ENCODE measurements at regions not wholly inside any gene's neighbourhood (a gene's known extent, or its start where the extent isn't known, plus 50 kb on each side); places are given as distances from the start of the nearest gene placed in this dataset.

DNA sequence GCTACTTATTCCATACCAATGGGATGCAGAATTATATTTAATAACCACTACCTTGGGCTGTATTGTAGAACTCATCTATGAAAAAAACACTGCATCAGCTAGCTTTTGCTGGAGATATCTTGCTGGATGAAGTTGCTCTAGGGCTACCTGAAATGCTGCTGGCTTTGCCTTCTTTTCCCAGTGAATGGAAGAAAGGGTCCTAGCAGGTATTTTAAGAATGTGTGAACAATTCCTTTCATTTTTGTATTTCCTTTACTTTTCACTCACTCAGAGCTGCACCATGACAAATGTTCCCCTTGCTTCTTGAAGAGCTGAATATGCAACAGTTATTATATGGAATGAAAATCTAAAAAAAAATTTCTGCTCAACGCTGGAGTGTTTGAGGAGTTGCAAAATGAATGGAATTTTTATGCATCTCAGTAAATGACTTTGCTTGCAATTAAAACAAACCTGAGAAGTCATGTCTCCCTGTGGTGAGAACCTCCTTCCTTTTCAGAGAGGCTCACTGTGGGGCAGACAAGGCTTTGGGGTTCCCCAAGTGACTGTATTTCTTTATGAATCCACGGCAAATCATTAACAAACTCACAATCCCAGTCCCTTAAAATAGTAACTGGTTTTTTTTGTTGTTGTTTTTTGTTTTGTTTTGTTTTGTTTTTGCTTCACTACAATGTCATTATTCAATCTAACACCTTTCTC lies 566.8 kb upstream of the KIRREL3 start:
- DNase-seq: no peak

DNA sequence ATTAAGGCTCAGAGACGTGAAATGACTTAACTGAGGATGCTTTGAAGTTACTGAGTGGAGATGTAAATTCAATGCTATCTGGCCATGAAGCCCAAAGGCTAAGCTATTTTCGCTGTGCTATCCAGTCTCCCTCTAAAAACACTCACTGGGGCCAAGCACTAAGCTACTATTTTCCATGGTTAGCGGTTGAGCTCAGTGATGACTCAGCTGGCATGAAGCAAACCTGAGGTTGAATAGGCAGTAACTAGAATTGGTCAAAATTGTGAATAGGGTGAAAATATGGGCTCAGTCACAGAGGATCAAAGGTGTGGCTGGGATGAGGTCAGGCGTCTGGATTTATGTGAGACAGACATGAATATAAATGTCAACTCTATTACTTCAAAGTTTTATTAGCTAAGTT lies 564.2 kb upstream of the KIRREL3 start:
- no peak for DNase-seq

DNA sequence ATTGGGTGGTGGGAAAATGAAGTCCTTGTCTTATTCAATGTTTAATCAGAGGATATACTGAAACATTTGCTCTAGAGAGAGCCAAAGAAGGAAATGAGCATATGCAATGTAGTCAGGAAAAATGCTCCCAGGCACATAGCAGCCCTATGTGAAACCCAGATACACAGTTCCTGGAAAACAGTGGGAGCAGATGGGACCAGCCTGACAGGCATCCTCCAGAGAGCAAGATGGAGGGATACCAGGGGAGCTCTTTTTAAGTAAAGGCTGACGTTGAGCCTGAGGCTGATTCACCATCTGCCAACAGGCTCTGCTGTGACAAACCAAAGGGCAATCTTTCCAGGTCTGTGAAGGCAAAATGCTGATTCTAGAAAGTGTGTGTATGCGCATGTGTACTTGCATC lies 559.4 kb upstream of the KIRREL3 start:
- no peak for DNase-seq

DNA sequence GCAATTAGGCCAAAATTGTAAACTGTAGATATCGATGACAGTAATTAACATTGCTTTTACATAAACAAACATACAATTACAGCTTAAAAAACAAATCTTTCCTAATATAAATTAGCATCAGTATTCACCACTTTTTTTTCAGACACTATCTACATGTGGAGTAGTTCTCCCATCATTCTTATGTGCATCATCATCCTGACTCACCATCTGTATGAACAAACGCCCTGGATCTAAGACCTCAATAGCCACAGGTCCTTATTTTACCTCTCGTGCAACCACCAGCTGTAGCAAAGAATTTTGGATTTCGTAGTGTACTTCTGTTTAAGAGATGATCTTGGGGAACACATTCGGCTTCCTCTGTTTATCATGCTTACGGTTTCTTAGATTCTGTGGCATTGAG lies 551.9 kb upstream of the KIRREL3 start:
- DNase-seq: no peak

DNA sequence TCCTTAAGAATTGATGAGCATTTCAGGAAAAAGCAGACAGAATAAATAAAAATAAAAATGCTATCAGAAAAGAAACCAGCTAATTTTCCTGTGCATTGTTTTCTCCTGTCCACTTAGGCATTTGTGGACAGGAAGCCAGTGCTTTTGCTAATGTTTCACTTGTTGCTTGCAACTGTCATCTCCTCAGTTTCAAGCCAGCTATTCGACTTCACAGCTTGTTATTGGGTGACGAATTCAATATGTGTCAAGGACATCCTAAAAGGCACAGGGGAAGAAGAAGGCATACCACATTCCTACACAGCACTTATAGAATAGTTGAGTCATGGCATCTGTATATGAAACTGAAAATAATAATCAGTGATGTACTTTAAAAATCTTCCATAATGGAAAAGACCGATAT lies 530.6 kb upstream of the KIRREL3 start:
- DNase-seq: no peak

DNA sequence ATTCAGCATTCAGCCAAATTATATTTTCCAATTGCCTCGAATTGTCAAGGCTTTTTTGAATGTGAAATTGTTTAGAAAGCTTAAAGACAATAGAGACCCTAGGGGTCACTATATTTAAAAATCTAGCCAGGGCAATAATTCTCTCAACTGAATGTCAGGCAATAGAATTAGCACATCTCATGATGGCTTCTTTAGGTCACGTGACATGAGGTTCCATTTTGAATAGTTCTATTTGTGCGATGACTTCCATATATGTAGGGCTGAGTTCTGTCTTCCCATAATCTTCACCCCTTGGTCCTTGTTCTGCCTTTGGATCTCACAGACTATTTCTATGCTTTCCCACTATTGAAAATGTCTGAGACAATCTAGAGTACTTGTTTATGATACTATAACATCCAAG lies 527.7 kb upstream of the KIRREL3 start:
- DNase-seq: no peak

DNA sequence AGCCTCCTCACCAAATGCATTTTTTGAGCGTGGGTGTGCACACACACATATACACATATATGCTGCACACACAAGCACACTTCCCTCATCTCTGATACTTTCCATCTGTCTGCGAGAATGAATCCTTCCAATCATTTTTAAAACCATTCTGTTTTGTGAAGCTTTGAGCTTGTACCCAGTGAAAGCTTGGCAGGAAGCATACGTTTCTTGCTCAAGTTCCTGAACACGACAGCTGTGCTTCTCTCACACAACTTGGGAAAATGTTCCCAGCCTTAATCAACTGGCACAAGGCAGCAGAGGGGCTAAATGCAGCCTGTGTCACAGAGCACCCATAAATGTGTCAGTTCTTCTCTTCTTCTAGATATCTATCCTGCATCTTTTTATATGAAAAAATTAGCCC lies 524.0 kb upstream of the KIRREL3 start:
- no peak for DNase-seq

DNA sequence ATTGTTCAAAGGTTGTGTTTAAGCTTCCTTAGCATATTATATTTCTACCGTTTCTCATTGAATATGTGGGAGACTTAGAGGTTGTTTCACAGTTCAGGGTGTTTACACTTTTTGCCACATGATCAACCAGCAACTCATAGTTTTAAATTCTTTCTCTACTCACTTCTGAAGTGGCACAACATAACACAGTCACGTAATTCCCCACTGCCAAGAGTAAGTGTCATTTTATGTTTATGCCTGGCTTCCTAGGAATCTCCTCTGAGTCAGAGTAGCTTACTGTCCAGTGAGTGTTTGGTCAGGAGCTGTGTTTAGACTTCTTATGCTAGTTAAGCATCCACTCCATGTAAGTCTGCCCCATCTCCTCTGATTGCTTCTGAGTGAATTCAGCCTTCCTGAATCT lies 520.8 kb upstream of the KIRREL3 start:
- no peak for DNase-seq

DNA sequence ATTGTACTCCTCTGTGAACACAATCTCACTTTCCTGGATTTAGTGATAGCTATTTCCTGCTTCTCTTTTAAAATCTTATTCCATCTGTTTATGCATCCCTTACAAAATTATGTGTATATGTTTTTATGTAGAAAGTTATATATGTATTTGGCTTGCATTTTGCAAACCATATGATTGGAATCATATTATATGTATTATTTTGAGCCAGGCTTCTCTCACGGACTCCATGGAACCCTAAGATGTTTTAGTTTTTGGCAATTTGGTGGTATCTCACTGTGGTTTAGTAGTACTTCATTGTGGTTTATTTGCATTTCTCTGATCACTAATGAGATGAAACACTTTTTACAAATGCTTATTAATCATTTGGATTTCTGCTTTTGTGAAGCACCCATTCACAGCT lies 507.3 kb upstream of the KIRREL3 start:
- DNase-seq: no peak

DNA sequence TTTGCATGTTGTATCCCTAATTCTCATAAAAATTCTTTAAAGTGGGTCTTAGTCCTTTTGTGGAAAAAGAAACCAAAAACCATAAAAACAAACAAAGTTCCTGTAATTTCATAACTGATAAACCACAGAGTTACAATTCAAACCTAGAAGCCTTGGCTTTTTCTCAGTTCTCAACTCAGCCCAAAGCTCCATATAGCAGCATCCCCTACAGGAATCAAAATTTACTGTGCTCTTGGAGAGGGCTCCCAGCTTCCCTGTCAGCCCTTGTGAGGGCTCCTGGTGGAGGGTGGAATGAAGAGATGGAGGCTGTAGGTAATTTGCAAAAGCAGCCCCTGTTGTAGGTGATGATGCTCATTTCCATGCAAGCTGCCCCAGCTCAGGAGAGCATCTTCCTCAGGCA lies 506.1 kb upstream of the KIRREL3 start:
- no peak for DNase-seq

DNA sequence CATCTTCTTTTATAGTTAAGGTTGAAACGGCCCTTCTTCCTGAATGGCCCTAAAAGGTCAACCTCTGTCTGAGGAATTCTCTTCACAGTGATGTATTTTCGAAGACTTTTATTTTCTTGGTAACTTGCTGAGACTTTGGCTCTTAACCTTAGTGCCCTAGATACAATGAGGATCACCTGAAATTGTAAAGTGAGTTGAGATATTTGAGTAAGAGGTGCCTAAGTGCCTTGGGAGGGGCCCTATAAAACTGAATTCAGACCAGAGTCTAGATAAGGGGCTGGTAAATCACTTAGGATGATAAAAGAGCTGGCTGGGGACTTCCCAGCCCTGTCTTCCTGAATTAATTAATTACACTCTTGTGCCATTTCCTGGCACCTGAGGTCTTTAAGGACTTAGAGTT lies 505.6 kb upstream of the KIRREL3 start:
- DNase-seq: no peak

DNA sequence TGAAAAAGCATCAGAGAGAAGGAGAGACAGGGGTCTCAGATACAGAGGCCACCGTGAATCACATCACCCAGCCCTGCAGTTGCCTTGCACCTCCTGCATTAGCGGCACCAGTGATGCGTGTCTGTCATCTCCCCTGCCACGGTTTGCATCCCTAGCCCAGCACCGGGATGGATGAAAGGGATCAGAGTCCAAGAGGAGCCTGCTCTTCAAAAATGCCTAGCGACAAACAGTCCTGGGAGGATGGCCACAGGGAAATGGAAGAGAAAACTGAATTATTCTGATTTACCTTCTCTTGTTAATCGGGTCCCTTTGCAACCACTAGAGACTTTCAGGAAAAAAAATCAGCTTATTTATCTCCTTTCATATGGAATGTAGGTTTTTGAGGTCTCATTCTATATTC lies 495.6 kb upstream of the KIRREL3 start:
- DNase-seq: no peak

DNA sequence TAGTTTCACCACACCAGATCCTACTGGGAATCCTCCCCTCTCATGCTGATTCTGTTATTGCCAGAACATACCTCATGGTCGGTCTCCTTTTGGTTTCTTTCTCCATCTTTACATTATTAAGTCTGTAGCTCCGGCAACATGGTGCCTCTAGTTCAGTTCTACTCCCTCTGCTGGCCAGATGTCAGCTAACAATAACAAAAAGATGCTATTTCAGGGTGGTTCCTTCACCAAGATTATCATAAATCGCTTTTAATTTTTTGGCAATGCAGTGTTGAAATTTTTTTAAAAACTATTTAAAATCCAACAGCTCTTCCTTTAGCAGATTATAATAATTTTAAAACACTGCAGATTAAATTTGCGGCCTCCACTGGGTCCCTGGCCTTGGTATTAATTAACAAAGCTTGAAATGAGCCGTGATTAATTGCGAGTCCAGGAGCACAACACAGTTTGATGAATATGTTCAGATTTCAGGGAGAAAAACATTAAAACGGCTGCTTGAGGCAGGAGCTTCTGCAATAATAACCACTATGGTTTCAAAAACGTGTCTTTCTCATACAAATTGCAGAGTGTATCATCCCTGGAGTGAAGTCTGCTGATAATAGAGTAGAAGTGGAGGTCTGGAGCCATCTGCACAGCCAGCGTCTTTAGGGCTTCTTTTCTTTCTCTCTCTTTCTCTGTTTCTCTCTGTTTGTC lies 492.9 kb upstream of the KIRREL3 start:
- DNase-seq: no peak

DNA sequence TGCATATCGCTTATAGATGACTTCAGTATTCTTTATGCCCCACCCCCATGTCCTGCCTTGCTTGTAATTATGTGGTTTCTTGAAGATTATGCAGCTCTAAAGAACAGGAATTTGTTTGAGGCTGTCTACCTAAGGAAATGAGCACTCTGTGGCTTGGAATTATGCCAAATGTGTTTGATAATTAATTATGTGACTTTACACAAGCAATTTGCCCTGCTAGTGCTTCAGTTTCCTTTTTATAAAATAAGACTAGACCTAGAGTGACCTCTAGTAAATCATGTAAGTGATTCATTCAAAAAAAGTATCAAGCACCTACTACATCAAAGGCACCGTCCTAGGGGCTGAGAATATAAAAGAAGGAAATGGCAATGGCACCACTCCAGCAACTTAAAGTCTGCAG lies 491.5 kb upstream of the KIRREL3 start:
- no peak for DNase-seq

DNA sequence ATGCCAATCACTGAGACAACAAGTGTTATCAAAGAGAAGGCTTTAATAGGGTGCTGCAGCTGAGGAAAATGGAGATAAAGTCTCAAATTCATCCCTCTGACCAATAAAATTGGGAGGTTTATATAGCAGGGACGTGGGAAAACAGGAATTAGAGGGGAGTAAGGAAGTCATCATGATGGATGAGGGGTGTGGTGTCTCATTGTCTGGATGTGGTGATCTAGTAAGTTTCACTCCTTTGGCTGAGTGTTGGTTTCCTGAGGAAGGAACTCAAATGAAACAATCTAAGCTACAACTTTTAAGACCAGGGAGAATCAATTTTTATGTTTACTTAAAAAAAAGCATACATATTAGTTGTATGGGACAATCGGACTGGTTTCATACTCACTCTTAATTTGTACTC lies 491.0 kb upstream of the KIRREL3 start:
- no peak for DNase-seq

DNA sequence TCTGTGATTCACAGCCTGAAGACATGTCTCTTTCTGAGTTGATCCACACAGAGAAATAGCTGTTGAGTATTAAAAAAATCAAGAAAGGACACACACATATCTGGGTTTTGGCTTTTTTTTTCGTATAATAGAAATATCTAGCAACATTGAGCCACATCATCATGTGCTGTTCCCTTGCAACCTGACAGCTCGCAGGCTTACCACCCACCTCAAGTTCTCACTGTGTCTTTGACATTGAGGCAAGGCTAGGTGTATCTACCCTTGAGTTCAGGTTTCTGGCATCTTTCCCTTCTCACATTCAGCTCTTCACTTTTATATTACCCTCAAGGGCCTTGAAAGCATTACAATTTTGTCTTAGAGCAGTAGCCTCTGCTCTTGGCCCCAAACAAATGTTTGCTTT lies 490.3 kb upstream of the KIRREL3 start:
- DNase-seq: no peak

DNA sequence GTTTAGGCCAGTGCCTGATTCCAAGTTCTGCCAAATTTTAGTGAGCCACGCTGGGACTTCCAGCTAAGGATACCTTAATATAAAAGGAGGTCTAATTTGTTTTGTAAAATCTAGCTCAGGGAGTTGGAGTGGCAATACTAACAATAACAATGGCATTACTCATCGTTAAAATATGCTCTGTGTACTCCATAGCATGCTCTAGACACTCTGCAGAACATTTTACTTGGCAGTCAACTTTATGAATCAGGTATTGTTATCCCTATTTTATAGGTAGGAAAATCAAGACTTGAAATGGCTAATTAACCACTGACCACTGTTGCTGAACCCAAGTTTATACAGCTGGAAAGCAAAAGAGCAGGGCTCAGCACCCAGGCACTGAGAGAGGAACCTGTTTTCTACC lies 485.0 kb upstream of the KIRREL3 start:
- no peak for DNase-seq

DNA sequence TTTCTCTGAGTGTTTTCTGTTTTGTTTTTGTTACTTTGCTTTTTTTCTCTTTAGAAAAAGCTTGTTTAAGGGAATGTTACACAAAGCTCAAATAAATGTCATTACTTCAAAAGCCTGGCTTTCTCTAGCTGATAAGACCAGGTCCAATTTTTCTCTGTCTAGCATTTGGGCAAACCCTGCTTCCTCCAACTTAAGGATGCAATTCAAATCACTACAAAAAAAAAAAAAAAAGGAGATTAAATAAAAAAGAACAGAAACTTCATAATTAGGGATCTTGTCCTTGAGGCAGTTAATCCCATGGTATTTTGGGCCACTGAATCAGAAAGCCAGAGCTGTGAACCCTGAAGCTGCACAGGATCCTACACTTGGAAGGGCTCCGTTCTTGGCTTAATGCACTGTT lies 480.8 kb upstream of the KIRREL3 start:
- DNase-seq: no peak

DNA sequence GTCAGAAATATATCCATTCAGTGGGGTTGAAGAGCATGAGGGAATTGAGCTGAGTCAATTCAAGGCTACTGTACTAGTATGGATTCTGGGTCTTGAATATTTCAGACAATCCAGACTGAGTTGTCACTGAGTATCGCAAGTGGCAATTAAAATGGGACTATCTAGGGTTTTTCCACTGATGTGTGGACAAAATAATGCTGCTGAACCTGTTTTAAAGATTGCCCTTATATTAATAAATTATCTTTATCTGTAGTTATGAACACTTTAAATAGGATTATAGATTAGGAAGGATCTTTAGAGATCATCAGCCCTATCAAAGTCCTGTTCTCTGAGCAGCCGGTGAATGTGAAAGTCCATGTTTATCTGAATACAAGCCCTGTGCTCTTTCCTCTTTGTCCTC lies 478.3 kb upstream of the KIRREL3 start:
- DNase-seq: no peak

DNA sequence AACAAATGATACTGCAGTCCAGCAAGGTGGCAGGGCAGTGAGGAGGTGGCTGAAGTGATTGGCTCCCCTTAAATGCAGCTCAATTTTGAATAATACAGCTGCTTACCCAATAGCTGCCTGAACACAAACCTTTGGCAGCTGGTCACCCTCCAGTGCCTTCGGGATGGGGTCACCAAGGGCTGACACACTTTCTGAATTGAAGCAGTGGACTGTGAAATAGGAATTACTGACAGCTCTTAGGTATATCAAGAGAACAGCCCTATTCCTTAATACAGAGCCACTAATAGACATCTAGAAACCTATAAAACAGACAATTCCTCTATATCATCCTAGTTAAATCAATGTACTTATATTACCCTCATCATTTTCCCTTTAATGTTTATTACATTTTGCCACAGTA lies 474.2 kb upstream of the KIRREL3 start:
- no peak for DNase-seq

DNA sequence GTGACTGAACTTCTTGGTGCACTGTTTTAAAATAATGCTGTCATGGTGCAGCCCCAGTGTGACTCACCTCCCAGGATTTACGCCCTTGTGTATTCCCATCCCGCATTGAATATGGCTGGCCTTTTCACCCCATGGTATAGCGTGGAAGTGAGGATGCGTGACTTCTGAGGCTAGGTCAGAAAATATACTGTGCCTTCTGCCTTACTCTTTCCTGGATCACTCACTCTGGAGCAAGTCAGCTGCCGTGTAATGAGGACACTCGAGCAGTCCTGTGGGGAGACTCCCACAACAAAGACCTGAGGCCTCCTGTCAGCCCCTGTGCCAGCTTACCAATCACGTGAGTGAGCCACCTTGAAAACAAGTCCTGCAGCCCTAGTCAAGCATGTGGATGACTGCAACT lies 471.9 kb upstream of the KIRREL3 start:
- no peak for DNase-seq

DNA sequence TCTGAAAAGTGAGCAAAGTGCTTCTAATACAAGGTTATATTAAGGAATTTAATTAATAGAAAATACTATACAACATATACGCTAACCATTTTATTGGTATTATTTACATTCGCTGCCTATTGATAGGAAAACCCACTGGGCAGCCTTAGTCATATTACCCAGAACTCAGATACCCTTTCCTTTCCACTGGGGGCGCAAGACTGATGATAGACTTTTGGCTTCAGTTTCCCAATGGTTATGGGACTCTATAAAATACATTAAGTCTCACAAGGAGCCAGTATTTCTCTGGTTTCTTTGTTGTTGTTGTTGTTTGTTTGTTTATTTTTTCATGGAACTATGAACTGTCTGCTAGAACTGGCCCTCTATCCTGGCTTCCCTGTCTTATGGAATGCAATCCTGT lies 471.1 kb upstream of the KIRREL3 start:
- DNase-seq: no peak

DNA sequence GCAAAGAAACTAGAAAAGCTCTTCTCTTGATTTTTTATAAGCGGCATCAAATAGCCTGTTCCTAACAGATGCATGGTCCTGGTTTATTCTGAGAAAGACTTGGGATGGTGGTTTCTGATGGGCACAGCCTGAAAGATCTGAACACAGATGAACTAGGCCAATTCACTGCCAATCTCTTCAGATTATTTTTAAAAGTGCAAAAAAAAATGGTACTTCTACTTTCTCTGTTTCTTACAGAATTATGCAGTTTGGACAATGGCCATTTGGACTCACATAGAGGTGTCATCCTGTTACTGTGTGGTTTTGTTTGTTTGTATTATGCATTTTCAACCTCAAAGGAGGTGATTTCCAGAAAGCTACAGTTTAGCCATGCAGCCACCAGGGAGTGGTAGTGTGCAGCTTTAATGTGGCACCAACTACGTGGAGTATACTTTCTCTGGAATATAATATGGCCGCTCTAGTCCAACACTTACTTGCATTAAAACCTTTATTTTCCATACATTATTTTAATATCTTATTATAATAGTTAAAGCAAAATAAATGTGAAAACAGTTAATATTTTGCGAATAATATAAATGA lies 469.8 kb upstream of the KIRREL3 start:
- no peak for DNase-seq

DNA sequence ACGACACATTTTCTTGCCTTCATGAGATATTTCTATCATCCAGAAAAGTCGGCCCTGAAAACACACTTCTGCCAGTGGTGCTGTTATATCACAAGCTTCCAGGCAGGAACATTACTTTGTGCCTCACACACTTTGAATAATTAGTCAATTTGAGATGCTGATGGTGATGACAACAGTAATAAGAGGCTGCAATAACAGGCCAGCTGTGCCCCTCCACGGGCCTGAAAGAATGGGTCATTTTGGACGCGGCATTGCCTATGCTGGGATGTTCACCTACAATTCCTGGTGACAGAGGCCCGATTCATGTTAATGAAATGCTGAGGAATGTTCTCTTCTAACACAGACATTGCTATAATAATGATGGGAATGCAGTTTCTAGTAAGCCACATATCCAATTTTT lies 463.8 kb upstream of the KIRREL3 start:
- DNase-seq: no peak

DNA sequence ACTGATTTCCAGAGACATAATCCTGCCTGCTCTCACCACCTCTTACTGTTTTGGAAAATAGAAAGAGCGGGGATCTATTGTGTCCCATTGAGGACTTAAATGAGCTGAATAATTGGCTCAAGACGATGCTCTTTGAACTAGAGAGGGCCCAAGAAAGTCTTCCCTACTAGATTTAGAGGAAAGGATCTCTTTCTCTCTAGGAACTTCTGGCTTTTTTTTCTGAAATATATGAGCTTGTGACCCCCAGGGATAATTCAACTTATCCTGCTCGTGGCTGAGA lies 461.4 kb upstream of the KIRREL3 start:
- no peak for DNase-seq
